Transverse colon (tissue), 4 donors: ENCODE measurements at regions not wholly inside any gene's neighbourhood (a gene's known extent, or its start where the extent isn't known, plus 50 kb on each side); places are given as distances from the start of the nearest gene placed in this dataset.

Experiments used
- DNase-seq: peaks from one replicate; pipeline ENCODE4 v3.0.0-alpha.2; 2019
- H3K27ac ChIP-seq, 4 donors: fragments of 200-600 bp; sonication (generic); 2 replicates each; pipeline ENCODE4 v1.5.1; 2016 to 2018; ENCODE audit warnings: inconsistent platforms in 4 of 4
- H3K27me3 ChIP-seq: fragments of 200-600 bp; sonication (generic); 2 replicates; pipeline ENCODE4 v1.5.1; 2017; ENCODE audit warnings: inconsistent platforms
- H3K36me3 ChIP-seq, 4 donors: fragments of 200-600 bp; sonication (generic); 2 replicates each; pipeline ENCODE4 v1.5.1; 2017 to 2019; ENCODE audit warnings: inconsistent platforms in 4 of 4
- H3K4me1 ChIP-seq, 4 donors: fragments of 200-600 bp; sonication (generic); 2 replicates each; pipeline ENCODE4 v1.5.1; 2017 to 2020; ENCODE audit warnings: inconsistent platforms in 4 of 4
- H3K4me3 ChIP-seq, 4 donors: fragments of 200-600 bp; sonication (generic); 1 replicate in 1 of 4; 2 replicates in 3 of 4; pipeline versions ENCODE4 v1.5.1 to v1.6.1; 2017 to 2019; ENCODE audit warnings: inconsistent platforms in 4 of 4
- H3K9me3 ChIP-seq, 2 donors: fragments of 200-600 bp; sonication (generic); 2 replicates each; pipeline ENCODE4 v1.5.1; 2017 to 2019; ENCODE audit warnings: inconsistent platforms in 2 of 2
- EP300 ChIP-seq: sonication (generic); formaldehyde crosslinking; IDR thresholded peaks from one replicate; pipeline ENCODE4 v1.6.1; 2017; ENCODE audit warnings: antibody characterized with exemption, low read depth
- POLR2A ChIP-seq: fragments of 450-650 bp; IDR thresholded peaks from one replicate; pipeline ENCODE4 v1.6.1; 2016; ENCODE audit warnings: antibody characterized with exemption, mild to moderate bottlenecking, moderate library complexity
- POLR2AphosphoS5 ChIP-seq, 3 donors: sonication (generic); formaldehyde crosslinking; IDR thresholded peaks; one replicate each; pipeline ENCODE4 v1.6.1; 2016; ENCODE audit warnings: antibody characterized with exemption in 3 of 3
- WGBS, 2 donors: methylation state at CpG; one replicate each; pipeline ENCODE4 v1.1.5; 2018; ENCODE audit warnings: low coverage in 1 of 2; 5-methylcytosine and 5-hydroxymethylcytosine counted together
- in situ Hi-C, 4 donors: fragments of 200-750 bp; cut with MboI; loops; one replicate each; pipeline versions ENCODE4 v1.15.0 to v1.15.1; 2017; ENCODE audit warnings: low sequenced_read_pairs in 3 of 4, low pct_ligation_motif_present in 1 of 4, low pct_unique_long_range_greater_than_20kb in 1 of 4
- intact Hi-C: fragments of 100-400 bp; cut with DNase I; formaldehyde crosslinking; loops from one replicate; pipeline ENCODE4 v1.15.1; 2023; ENCODE audit warnings: low total_unique reads
- TF ChIP-seq, protein P1 (sequence below), 5 experiments: fragments of 200-600 bp in 3 of 5; fragments of 450-650 bp in 2 of 5; sonication (generic) in 3 of 5; IDR thresholded peaks; 1 replicate in 2 of 5; 2 replicates in 3 of 5; pipeline ENCODE4 v1.5.1; 2016 to 2017; ENCODE audit warnings: antibody characterized with exemption in 5 of 5, inconsistent platforms in 3 of 5, mild to moderate bottlenecking in 2 of 5, moderate library complexity in 1 of 5

DNA sequence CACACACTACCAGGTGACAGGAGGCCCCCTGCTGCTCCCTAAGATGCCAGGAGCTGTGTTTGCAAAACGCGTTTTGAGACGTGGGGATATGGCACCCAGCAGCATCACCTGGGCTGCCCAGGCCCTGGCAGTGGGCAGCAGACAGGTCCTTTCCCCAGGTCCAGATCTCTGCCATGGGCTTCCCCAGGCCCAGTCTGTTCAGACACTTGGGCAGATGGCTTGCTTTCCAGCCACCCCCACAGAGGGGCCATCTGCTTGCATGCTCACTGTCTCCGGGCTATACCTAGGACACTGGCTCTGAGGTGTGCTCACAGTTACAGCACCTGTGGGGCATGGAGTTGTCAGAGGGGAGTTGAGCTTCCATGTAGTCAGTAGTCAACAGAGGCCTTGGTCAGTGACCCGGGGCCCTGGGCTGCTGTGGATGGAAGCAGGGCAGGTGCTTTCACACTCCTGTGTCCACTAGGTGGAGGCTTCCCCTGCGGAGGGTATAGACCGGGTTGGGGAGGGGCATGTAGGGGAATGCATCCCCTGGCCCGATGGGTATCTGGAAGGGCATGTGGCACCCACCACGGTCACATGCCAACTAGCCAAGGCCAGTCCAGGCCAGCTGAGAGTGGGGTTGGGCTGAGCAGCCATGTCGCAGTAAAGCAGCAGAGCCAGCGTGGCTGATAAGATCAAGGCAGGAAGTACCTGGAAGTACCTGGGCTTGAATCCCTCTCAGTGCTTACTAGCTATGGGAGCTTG is 185.4 kb upstream of the SLC24A3 start:
- 81% methylated on average over 11 of the region's 11 CpGs; no CpG with 5 or more reads in 1 of the 2 donors for WGBS, 2 donors

DNA sequence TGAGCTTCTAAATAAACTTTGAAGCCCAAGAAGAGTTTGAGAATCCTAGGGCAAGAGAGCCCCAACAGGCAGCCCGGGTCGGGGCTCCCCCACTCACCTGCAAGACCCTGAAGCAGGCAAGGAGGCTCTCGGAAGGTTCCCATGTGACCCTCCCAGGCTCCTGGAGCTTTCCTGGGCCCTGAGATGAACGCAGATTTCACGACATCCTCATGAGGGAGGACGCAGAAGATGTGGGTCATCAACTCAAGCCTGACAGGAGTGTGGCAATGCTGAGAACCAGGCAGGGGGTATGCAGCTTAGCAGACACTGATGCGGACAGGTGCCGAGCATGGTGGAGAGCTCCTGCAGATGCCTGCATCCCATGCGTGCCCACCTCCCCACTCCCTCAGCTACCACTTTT is 184.5 kb upstream of the SLC24A3 start:
- Histone ChIP-seq H3K27ac (no peak overlapping the region), H3K4me3 (no peak overlapping the region), H3K4me1 (peaks cover 0 to 9% (median 0%) of the 10 kb centered on the region in 4 donors), H3K27me3 (no peaks in the 10 kb centered on the region), H3K9me3 (no peaks in the 10 kb centered on the region), H3K36me3 (no peaks in the 10 kb centered on the region)
- WGBS, 2 donors, result 89% methylated on average over 9 of the region's 9 CpGs; no CpG with 5 or more reads in 1 of the 2 donors
- intact Hi-C loops (no loop called here), in situ Hi-C loops (no loop called here)
- no peak for DNase-seq
- TF ChIP-seq POLR2A (no peak), EP300 (no peak), POLR2AphosphoS5 (IDR thresholded peaks at IDR 0.05) (no peak)
- TF ChIP-seq, protein P1, sequence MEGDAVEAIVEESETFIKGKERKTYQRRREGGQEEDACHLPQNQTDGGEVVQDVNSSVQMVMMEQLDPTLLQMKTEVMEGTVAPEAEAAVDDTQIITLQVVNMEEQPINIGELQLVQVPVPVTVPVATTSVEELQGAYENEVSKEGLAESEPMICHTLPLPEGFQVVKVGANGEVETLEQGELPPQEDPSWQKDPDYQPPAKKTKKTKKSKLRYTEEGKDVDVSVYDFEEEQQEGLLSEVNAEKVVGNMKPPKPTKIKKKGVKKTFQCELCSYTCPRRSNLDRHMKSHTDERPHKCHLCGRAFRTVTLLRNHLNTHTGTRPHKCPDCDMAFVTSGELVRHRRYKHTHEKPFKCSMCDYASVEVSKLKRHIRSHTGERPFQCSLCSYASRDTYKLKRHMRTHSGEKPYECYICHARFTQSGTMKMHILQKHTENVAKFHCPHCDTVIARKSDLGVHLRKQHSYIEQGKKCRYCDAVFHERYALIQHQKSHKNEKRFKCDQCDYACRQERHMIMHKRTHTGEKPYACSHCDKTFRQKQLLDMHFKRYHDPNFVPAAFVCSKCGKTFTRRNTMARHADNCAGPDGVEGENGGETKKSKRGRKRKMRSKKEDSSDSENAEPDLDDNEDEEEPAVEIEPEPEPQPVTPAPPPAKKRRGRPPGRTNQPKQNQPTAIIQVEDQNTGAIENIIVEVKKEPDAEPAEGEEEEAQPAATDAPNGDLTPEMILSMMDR (IDR thresholded peaks at IDR 0.05), result no peak

More for the DNA sequence above, 185.4 kb upstream of the SLC24A3 start:
- H3K27me3 ChIP-seq, result no peaks in the 10 kb centered on the region
- H3K36me3 ChIP-seq, result no peaks in the 10 kb centered on the region
- peaks cover 0 to 9% (median 0%) of the 10 kb centered on the region in 4 donors for H3K4me1 ChIP-seq
- H3K9me3 ChIP-seq, result no peaks in the 10 kb centered on the region
- intact Hi-C loops, result no loop called here
- TF ChIP-seq POLR2A, result no peak
- TF ChIP-seq, protein P1 (IDR thresholded peaks at IDR 0.05), result no peak
- TF ChIP-seq EP300, result no peak
- no peak for TF ChIP-seq POLR2AphosphoS5 (IDR thresholded peaks at IDR 0.05)
- H3K4me3 ChIP-seq, result no peak overlapping the region
- in situ Hi-C loops, result no loop called here
- H3K27ac ChIP-seq, result no peak overlapping the region
- no peak for DNase-seq

- 60 to 75% methylated on average over 2 to 3 of the region's 3 CpGs for WGBS, 2 donors
Measured at GRCh38 chr20:19041787-19042186, 170.7 kb upstream of the SLC24A3 start.

DNA sequence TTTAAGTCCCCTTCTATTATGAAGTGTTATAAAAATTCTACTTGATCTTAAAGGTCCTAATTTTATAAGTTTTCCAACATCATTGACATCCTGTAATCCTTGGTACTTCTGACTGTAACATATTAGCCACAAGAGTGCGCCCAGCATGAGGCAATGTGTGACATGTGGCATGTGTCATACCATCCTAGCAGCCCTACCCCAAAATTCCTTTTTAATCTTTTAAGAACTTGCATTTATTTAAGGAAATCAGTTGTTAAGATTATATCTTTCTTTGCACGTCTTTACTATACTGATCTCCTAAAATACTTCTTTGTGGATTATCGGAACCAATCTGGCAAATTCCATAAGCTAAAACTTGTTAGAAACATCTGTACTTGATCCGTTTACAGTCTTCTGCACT is 167.1 kb upstream of the SLC24A3 start:
- DNase-seq, result no peak
- TF ChIP-seq EP300 (no peak), POLR2AphosphoS5 (IDR thresholded peaks at IDR 0.05) (no peak), POLR2A (no peak)
- TF ChIP-seq, protein P1 (IDR thresholded peaks at IDR 0.05), result no peak
- Histone ChIP-seq H3K27ac (no peak overlapping the region), H3K4me3 (no peak overlapping the region), H3K36me3 (no peaks in the 10 kb centered on the region), H3K9me3 (no peaks in the 10 kb centered on the region), H3K4me1 (peaks cover 0 to 29% (median 23%) of the 10 kb centered on the region in 4 donors), H3K27me3 (no peaks in the 10 kb centered on the region)
- WGBS, 2 donors, result 80 to 83% methylated on average over 4 of the region's 4 CpGs
- intact Hi-C loops (no loop called here), in situ Hi-C loops (no loop called here)

More at GRCh38 chr20:19041787-19042186, 170.7 kb upstream of the SLC24A3 start:
- no peaks in the 10 kb centered on the region for H3K27me3 ChIP-seq
- H3K9me3 ChIP-seq, result no peaks in the 10 kb centered on the region
- no peaks in the 10 kb centered on the region for H3K36me3 ChIP-seq
- intact Hi-C loops, result no loop called here
- H3K4me1 ChIP-seq, result peaks cover 0 to 3% (median under 1%) of the 10 kb centered on the region in 4 donors
- DNase-seq, result no peak
- TF ChIP-seq, protein P1 (IDR thresholded peaks at IDR 0.05), result no peak
- in situ Hi-C loops, result no loop called here
- no peak overlapping the region for H3K4me3 ChIP-seq
- no peak overlapping the region for H3K27ac ChIP-seq
